Activated CD4-positive, alpha-beta T cell treated with anti-CD3 and anti-CD28 coated beads, Interleukin-2, amount 10 ng/mL, durations not matched to agents 7 days and 5 days (primary cell): ENCODE measurements at regions not wholly inside any gene's neighbourhood (a gene's known extent, or its start where the extent isn't known, plus 50 kb on each side); places are given as distances from the start of the nearest gene placed in this dataset.
"Not testable (repeated sequence)": the region's sequence is repeated elsewhere in the genome, so short reads cannot be mapped to it uniquely, and the experiment has no call there.

Source experiments
- CTCF ChIA-PET: fragments of 350-600 bp; sonication (Branson Sonifier 250); formaldehyde crosslinking; loops from one replicate; lab custom pipeline; 2021; ENCODE audit warnings: antibody characterized with exemption; lab: Charles Lee
- POLR2A ChIA-PET: fragments of 350-600 bp; sonication (Branson Sonifier 250); formaldehyde crosslinking; loops from one replicate; lab custom pipeline; 2021; ENCODE audit warnings: antibody characterized with exemption; lab: Charles Lee
- DNase-seq: peaks from one replicate; pipeline ENCODE4 v3.0.0-alpha.2; 2020
- H3K27ac Mint-ChIP-seq: one replicate; pipeline ENCODE4 v1.8.0; 2021; ENCODE audit warnings: mild to moderate bottlenecking, moderate library complexity, mixed read lengths
- H3K27me3 Mint-ChIP-seq: one replicate; pipeline ENCODE4 v1.8.0; 2021; ENCODE audit warnings: mixed read lengths
- H3K36me3 Mint-ChIP-seq: one replicate; pipeline ENCODE4 v1.8.0; 2021; ENCODE audit warnings: low read depth, mixed read lengths
- H3K4me1 Mint-ChIP-seq: one replicate; pipeline ENCODE4 v1.8.0; 2021; ENCODE audit warnings: mixed read lengths
- H3K4me3 Mint-ChIP-seq: one replicate; pipeline ENCODE4 v1.8.0; 2021; ENCODE audit warnings: mild to moderate bottlenecking, moderate library complexity, mixed read lengths
- H3K9me3 Mint-ChIP-seq: one replicate; pipeline ENCODE4 v1.8.0; 2021; ENCODE audit warnings: mixed read lengths

GRCh38 chr3:105984837-105985236 lies 116.0 kb upstream of the CBLB start:
- ChIA-PET CTCF (no interaction called here), POLR2A (no interaction called here)
- H3K36me3 Mint-ChIP-seq: peaks cover 22% of the 10 kb centered on the region

GRCh38 chr3:105986343-105986742 lies 117.5 kb upstream of the CBLB start:
- H3K27ac Mint-ChIP-seq, POLR2A ChIA-PET, DNase-seq, H3K27me3 Mint-ChIP-seq, CTCF ChIA-PET, H3K4me3 Mint-ChIP-seq: not testable (repeated sequence)
- Mint-ChIP-seq H3K9me3 (peaks cover 48% of the 10 kb centered on the region), H3K4me1 (peaks cover 23% of the 10 kb centered on the region), H3K36me3 (peaks cover 27% of the 10 kb centered on the region)

More at GRCh38 chr3:105984837-105985236, 116.0 kb upstream of the CBLB start:
- peaks cover 23% of the 10 kb centered on the region for H3K4me1 Mint-ChIP-seq
- no peak overlapping the region for H3K4me3 Mint-ChIP-seq
- no peak overlapping the region for H3K27ac Mint-ChIP-seq
- no peak for DNase-seq
- peaks cover 36% of the 10 kb centered on the region for H3K9me3 Mint-ChIP-seq
- H3K27me3 Mint-ChIP-seq: no peaks in the 10 kb centered on the region

- Mint-ChIP-seq H3K27me3 (no peaks in the 10 kb centered on the region), H3K4me1 (peaks cover 23% of the 10 kb centered on the region), H3K4me3 (peak overlapping the region; percentile 4), H3K9me3 (peaks cover 51% of the 10 kb centered on the region), H3K36me3 (peaks cover 32% of the 10 kb centered on the region), H3K27ac (peak overlapping the region; percentile 61)
- ChIA-PET CTCF (no interaction called here), POLR2A (no interaction called here)
- DNase-seq: no peak
These were observed 119.0 kb upstream of the CBLB start for GRCh38 chr3:105987809-105988208.

GRCh38 chr3:105988540-105989212 lies 119.9 kb upstream of the CBLB start:
- CTCF ChIA-PET: no interaction called here
- POLR2A ChIA-PET: no interaction called here

GRCh38 chr3:105996781-105997180 lies 128.0 kb upstream of the CBLB start:
- no peak overlapping the region for H3K4me3 Mint-ChIP-seq
- peaks cover 37% of the 10 kb centered on the region for H3K9me3 Mint-ChIP-seq
- H3K27ac Mint-ChIP-seq: no peak overlapping the region
- ChIA-PET CTCF (interaction anchor here (1.0 to 2.5 kb wide), 3 partner anchors 11 to 24 kb away, joined by 3 to 10 read pairs (median 3); no protein-coding TSS in a partner anchor), POLR2A (no interaction called here)
- no peaks in the 10 kb centered on the region for H3K4me1 Mint-ChIP-seq
- H3K27me3 Mint-ChIP-seq: no peaks in the 10 kb centered on the region
- H3K36me3 Mint-ChIP-seq: peaks cover 15% of the 10 kb centered on the region
- DNase-seq: no peak

More at GRCh38 chr3:105988540-105989212, 119.9 kb upstream of the CBLB start:
- DNase-seq: no peak
- Mint-ChIP-seq H3K27me3 (no peaks in the 10 kb centered on the region), H3K4me3 (no peak overlapping the region), H3K9me3 (peaks cover 50% of the 10 kb centered on the region), H3K4me1 (peaks cover 23% of the 10 kb centered on the region), H3K36me3 (peaks cover 32% of the 10 kb centered on the region), H3K27ac (peak overlapping the region; percentile 61)

GRCh38 chr3:105997466-105997799 lies 128.6 kb upstream of the CBLB start:
- ChIA-PET POLR2A (no interaction called here), CTCF (interaction anchor here (1.0 to 2.5 kb wide), 2 partner anchors 12 to 24 kb away, joined by 3 to 10 read pairs; no protein-coding TSS in a partner anchor)
- no peak overlapping the region for H3K4me3 Mint-ChIP-seq
- no peak overlapping the region for H3K27ac Mint-ChIP-seq
- peaks cover 14% of the 10 kb centered on the region for H3K36me3 Mint-ChIP-seq
- no peaks in the 10 kb centered on the region for H3K4me1 Mint-ChIP-seq
- H3K27me3 Mint-ChIP-seq: no peaks in the 10 kb centered on the region
- peaks cover 37% of the 10 kb centered on the region for H3K9me3 Mint-ChIP-seq
- no peak for DNase-seq

GRCh38 chr3:105997800-105998526 lies 129.2 kb upstream of the CBLB start:
- CTCF ChIA-PET: interaction anchor here (1.0 to 2.5 kb wide), 2 partner anchors 11 to 23 kb away, joined by 3 to 10 read pairs; no protein-coding TSS in a partner anchor
- POLR2A ChIA-PET: no interaction called here
- Mint-ChIP-seq H3K27ac (no peak overlapping the region), H3K4me1 (no peaks in the 10 kb centered on the region), H3K27me3 (no peaks in the 10 kb centered on the region), H3K9me3 (peaks cover 34% of the 10 kb centered on the region), H3K36me3 (peaks cover 10% of the 10 kb centered on the region), H3K4me3 (no peak overlapping the region)
- DNase-seq: no peak

- Mint-ChIP-seq H3K9me3 (peaks cover 33% of the 10 kb centered on the region), H3K4me3 (no peak overlapping the region), H3K36me3 (peaks cover 9% of the 10 kb centered on the region), H3K27me3 (no peaks in the 10 kb centered on the region), H3K27ac (no peak overlapping the region), H3K4me1 (peaks cover 5% of the 10 kb centered on the region)
- DNase-seq: no peak
- POLR2A ChIA-PET: no interaction called here
- CTCF ChIA-PET: interaction anchor here (0.6 kb wide), 1 partner anchor 610 kb away, joined by 3 read pairs; no protein-coding TSS in a partner anchor
These were observed 131.0 kb upstream of the CBLB start for GRCh38 chr3:105999856-106000255.

GRCh38 chr3:106001923-106002322 lies 133.1 kb upstream of the CBLB start:
- DNase-seq: no peak
- no peak overlapping the region for H3K27ac Mint-ChIP-seq
- peaks cover 24% of the 10 kb centered on the region for H3K9me3 Mint-ChIP-seq
- no peak overlapping the region for H3K4me3 Mint-ChIP-seq
- ChIA-PET POLR2A (no interaction called here), CTCF (no interaction called here)
- H3K4me1 Mint-ChIP-seq: peaks cover 5% of the 10 kb centered on the region
- H3K36me3 Mint-ChIP-seq: peaks cover 1% of the 10 kb centered on the region
- H3K27me3 Mint-ChIP-seq: no peaks in the 10 kb centered on the region

- ChIA-PET POLR2A (no interaction called here), CTCF (no interaction called here)
- peaks cover 4% of the 10 kb centered on the region for H3K36me3 Mint-ChIP-seq
- peaks cover 5% of the 10 kb centered on the region for H3K4me1 Mint-ChIP-seq
- H3K27me3 Mint-ChIP-seq: no peaks in the 10 kb centered on the region
- peak overlapping the region; percentile 37 for H3K27ac Mint-ChIP-seq
- H3K4me3 Mint-ChIP-seq: peak overlapping the region; percentile 3
- no peak for DNase-seq
- H3K9me3 Mint-ChIP-seq: peaks cover 27% of the 10 kb centered on the region
These were observed 135.4 kb upstream of the CBLB start for GRCh38 chr3:106004137-106004681.

GRCh38 chr3:106004826-106005225 lies 136.0 kb upstream of the CBLB start:
- CTCF ChIA-PET: no interaction called here
- Mint-ChIP-seq H3K27me3 (no peaks in the 10 kb centered on the region), H3K4me1 (peaks cover 5% of the 10 kb centered on the region), H3K4me3 (no peak overlapping the region), H3K36me3 (peaks cover 4% of the 10 kb centered on the region), H3K9me3 (peaks cover 28% of the 10 kb centered on the region), H3K27ac (no peak overlapping the region)
- no peak for DNase-seq
- POLR2A ChIA-PET: no interaction called here

- H3K4me3 Mint-ChIP-seq: no peak overlapping the region
- no peak for DNase-seq
- ChIA-PET POLR2A (no interaction called here), CTCF (no interaction called here)
- peaks cover 14% of the 10 kb centered on the region for H3K4me1 Mint-ChIP-seq
- peaks cover 3% of the 10 kb centered on the region for H3K36me3 Mint-ChIP-seq
- peaks cover 24% of the 10 kb centered on the region for H3K9me3 Mint-ChIP-seq
- H3K27ac Mint-ChIP-seq: no peak overlapping the region
- H3K27me3 Mint-ChIP-seq: no peaks in the 10 kb centered on the region
These were observed 137.2 kb upstream of the CBLB start for GRCh38 chr3:106006001-106006400.

- H3K27me3 Mint-ChIP-seq: no peaks in the 10 kb centered on the region
- no peak overlapping the region for H3K4me3 Mint-ChIP-seq
- CTCF ChIA-PET: interaction anchor here (1.2 kb wide), 1 partner anchor 11 kb away, joined by 3 read pairs; no protein-coding TSS in a partner anchor
- peaks cover 4% of the 10 kb centered on the region for H3K36me3 Mint-ChIP-seq
- no peak overlapping the region for H3K27ac Mint-ChIP-seq
- H3K9me3 Mint-ChIP-seq: peaks cover 26% of the 10 kb centered on the region
- H3K4me1 Mint-ChIP-seq: peaks cover 16% of the 10 kb centered on the region
- DNase-seq: no peak
- POLR2A ChIA-PET: no interaction called here
These were observed 137.8 kb upstream of the CBLB start for GRCh38 chr3:106006571-106006970.
